ENCODE measurements at regions not wholly inside any gene's neighbourhood (a gene's known extent, or its start where the extent isn't known, plus 50 kb on each side); places are given as distances from the start of the nearest gene placed in this dataset.

DNA sequence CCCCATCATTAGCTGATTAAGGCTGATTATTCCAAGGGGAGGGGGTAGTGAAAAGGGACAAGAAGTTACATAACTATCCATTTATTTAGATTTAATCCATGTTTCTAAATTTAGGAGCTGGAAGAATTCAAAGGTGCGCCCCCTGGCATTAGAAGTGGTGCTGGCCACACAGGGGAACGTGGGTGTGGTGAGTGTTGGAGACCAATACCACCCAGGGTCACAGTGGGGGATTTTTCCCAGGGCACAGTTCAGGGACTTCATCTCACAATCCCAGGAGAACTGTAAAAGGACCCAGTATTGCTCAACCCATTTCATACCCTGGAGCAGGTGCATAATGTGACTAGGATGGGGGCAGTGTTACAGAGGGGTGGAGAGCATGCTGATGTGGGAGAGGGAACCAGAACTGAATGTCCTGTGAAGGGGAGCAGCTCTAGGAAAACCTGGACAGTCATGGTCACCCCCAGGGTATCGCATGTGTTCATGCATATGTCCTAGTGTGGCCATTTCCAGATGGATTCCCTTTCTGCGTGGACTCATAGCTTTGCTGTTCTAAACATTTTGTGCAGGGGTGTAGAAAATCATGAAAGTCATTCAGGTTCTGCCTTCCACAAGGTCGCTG, 110.3 kb downstream of the LSM3 start:
- DNase-seq: no peak

DNA sequence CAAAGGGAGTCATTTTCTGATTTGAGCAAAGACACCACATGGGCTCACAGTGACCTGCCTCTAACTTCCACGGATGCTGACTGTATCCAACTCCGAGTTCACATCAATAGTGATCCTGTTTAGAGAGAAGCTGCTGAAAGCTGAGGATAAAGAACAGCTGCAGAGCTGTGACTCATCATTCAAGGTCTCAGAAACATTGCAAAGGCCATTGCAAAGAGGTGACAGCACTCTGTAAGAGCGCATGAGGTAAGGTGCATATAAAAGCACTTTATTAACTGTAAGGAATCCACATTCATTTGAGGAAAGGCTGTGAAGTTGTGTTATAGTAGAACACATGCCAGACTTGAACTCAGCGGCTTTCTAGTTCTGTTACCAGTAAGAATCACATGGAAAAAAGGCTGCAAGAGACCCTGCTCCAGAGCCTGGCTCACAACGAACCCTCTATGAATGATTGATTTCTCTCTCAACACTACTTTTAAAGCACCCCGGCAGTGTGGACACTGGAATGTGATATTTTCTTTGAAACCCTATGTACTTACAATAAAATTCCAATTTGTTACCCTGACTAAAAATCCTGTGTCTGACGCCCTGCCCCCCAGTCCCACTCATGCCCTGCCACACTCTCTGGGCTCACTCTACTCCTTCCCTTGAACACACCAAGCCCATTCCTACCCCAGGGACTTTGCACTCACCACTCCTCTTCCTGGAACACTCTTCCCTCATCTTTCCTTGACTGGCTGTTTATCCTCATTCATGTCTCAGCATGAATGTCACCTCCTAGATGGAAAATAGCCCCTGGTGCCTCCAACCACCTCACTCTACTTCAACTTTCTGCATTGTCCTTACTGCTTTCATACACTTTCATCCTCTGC, 111.2 kb downstream of the LSM3 start:
- DNase-seq: no peak

DNA sequence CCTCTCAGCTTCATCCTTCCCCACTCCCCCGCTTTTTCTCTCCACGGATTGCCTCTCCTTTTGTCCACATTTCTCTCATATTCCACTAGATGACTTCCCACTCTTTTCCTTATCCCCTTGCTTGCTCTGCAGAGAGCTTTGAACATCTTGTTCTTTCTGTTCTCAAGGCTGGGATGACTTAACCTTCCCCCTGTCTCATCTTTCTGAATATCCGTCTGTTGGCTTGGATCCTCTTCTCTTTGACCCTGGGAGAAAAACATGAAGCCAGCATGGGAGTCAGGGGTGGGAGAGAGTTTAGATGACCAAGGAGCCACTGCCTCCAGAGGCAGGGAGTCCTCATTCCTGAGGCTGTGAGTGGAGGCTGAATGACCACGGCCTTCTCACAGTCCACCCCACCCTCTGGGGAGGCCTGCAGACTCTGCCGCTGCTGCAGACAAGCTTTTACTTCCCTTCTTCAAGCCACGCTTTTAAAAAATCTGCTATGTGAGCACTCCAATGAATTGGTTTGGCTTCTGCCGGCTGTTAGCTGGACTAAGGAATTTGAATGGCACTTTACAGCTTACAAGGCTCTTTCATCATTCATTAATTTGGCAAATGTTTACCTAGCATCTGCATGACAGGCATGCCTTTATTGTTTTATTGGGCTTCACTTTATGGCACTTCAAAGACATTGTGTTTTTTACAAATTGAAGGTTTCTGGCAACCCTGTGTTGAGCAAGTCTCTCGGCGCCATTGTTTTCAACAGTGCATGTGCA, 111.6 kb upstream of the SLC6A6 start:
- no peak for DNase-seq

DNA sequence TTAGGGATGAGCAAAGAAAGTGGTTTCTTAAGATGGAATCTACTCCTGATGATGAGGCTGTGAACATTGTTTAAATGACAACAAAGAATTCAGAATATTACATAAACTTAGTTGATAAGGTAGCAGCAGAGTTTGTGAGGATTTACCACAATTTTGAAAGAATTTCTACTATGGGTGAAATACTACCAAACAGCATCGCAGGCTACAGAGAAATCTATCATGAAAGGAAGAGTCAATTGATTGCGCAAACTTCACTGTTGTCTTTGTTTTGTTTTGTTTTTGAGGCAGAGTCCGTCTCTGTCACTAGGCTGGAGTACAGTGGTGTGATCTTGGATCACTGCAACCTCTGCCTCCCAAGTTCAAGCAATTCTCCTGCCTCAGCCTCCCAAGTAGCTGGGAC, 107.4 kb upstream of the SLC6A6 start:
- DNase-seq: no peak

DNA sequence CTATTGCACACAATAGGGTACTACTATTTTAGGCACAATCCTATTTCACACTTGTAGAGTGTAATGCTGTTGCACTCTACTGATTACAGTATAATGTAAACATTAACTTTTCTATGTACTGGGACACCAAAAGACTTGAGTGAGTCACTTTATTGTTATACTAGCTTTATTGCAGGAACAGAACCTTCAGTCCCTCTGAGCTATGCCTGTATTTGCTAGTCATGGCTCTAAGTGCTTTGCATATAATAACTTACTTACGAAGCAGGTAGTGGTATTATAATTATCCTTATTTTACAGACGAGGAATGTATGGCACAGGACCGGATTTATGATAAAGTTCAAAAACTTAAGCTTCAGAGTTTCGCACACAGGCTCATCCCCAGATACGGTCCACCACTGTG, 106.6 kb upstream of the SLC6A6 start:
- no peak for DNase-seq

DNA sequence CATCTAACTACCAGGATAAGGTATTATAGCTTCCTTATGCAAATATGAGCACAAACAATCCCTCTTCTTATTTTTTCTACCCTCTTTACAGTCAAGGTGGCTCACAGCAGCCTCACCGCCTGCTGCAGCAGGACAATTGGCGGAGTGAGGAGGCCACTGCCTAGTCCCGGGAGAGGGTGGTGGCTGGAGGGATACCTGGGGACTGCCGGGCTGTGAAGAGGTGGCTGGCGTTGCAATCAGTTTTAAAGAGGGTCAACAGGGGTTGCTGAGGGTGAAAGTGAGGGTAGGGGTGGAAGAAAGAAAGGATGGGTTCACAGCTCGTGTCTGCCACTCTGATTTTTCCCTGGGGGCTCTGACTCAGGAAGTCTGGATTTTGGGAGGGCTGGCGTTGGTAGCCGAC, 105.1 kb upstream of the SLC6A6 start:
- no peak for DNase-seq

DNA sequence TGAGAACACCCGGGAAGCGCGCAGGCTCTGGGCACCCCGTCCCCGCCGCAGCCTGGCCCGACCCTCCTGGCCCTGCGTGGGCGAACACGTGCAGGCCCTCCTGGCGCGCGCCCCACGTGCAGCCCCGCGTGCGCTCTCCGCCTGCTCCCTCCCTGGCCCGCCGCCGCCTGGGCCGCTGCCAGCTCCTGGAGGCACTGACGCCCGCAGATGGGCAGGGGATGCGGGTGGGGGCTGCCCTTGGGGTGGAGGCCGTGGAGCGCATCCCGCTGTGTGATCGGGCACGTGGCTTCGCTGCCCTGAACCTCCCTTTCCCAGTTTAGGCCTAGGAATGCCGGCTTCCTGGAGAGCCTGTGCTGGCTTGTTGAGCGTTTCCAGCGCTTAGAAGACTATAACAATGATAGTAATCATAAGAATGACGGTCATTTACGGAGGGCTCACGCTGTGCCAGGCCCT, 104.6 kb upstream of the SLC6A6 start:
- DNase-seq: no peak

DNA sequence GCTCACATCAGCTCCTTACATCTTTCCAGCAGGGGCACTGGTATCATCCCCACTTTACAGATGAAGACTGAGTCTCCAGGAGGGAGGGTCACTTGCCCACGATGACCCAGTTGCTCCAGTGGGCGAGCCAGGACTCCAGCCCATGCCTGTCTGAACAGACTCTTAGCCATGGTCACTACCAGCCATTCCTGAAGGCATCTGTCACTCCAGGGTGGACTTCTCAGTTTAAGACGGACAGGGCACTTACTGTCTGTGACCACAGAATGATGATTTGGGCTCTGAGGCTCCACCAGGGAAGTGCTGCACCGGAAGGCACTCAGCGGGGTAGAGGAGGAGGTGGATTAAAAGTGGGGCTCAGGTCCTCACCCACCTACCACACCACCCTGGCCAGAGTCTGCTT, 104.0 kb upstream of the SLC6A6 start:
- DNase-seq: no peak

DNA sequence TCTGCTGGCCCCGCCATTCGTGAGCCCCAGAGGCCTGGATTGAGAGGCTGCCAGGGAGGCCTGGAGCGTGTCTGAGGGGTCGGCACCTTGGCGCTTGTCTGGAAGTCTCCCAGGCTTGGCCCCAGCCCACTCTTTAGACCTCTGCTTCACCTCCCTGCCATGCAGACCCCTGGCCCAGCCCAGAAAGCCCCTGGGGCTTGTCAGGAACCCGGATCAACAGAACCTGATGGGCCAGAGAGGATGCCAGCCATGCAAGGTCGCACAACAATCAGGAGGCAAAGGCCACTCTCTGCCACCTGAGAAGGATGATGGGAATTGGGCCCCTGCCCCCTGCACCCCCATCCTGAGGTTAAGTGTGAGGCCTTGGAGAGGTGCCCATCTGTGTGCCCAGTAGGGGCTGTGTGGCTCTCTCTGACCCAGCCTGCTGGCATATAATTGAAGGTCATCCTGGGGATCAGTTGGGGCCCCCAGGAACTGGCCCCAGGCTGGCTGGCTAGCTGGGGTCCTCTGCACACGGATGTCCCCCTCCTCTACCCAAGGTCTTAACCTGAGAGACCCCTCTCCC, 103.3 kb upstream of the SLC6A6 start:
- no peak for DNase-seq

DNA sequence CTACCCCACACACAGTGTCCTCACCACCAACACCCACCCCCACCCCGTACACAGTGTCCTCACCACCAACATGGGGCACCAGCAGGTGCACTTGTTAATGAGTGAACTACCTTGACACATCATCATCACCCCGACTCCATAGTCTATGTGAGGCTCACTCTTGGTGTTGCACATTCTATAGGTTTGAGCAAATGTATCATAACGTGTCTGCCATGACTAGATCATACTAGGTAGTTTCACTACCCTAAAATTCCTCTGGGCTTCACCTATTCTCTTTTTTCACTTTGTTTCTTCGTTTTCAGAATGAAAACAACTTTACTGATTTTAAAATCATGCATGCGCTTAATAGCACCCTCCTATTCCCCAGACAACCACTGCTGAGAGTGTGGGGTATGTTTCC, 102.6 kb upstream of the SLC6A6 start:
- no peak for DNase-seq

DNA sequence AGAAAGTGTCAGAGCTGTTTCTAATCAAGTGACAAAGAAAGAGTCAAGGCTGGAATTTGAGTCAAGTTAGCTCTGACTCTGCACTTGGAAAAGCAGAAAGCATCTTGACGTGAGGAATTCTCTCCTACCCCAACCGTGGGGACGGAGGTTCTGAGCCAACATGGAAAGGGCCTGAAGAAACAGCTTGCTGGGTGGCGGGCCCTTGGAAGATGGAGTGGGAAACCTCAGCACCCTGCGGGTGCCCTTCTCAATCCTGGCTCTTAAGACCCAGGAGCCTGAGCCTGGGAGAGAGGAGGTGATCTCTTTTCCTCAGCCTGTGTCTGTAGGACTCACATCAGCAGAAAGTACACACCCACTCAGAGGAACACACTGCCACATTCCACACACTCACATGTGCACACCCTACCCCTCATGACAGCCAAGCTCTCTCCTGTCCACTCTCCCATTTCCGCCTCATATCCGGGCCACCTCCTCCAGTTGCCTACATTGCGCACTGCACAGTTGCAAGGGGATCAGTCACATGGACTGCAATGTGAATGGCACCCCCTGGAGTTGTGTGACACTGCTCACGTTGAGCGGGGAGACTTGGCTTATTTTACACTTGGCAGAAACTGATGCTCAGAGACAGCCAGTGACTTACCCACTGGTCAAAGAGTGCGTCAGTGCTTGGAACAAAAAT, 101.5 kb upstream of the SLC6A6 start:
- no peak for DNase-seq

DNA sequence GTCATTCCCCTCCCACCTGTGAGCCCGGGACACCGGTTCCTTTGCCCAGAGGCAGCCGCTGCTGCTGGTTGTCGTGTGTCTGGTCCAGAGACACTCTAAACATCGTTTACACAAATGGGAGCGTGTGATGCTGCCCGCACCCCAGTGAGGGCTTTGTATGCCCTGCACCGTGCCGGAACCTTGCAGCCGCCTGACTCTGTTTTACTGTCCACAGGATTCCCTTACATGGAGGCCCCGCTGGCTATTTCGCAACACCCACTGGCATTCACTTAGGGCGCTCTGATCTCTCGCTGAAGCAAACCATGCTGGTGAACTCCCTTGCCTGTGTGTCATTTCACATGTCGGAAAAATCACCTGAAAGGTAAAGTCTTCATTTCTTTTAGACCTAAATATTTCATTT, 100.8 kb upstream of the SLC6A6 start:
- DNase-seq: no peak

DNA sequence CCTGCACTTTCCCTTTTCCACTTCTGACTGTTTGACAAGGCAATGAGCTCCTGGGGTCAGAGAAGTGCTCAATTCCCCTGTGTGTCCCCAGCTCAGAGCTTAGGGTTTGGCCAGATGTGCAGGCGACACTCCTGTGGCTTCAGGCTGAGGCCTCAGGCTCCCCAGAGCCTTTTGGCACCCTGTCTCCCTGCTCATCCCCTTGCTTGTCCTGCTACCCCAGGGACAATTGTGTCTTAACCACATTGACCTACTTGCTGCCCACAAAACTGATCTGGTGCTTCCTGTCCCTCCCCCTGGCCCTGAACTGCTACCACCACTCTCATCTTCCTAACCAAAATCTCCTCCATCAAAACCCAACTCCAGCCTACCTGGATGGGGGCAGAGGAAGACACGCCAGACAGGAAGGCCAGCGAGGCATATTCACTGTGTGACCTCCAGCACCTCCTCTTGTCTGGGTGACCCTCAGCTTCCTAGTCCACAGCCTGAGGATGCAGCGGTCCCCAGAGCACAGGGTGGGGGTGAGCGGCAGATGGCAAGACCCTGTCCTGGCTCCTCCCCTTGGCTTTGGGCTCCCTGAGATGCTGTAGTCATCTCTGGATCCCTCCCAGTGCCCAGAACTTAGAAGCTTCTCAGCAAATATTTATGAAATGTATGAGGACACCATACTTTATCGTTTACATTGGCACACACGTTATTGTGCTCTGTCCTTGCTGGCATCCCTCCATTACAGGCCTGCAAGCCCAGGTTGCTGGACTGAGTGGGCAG, 98.9 kb upstream of the SLC6A6 start:
- peak in 1 of 2 experiments; percentile 1 for DNase-seq

DNA sequence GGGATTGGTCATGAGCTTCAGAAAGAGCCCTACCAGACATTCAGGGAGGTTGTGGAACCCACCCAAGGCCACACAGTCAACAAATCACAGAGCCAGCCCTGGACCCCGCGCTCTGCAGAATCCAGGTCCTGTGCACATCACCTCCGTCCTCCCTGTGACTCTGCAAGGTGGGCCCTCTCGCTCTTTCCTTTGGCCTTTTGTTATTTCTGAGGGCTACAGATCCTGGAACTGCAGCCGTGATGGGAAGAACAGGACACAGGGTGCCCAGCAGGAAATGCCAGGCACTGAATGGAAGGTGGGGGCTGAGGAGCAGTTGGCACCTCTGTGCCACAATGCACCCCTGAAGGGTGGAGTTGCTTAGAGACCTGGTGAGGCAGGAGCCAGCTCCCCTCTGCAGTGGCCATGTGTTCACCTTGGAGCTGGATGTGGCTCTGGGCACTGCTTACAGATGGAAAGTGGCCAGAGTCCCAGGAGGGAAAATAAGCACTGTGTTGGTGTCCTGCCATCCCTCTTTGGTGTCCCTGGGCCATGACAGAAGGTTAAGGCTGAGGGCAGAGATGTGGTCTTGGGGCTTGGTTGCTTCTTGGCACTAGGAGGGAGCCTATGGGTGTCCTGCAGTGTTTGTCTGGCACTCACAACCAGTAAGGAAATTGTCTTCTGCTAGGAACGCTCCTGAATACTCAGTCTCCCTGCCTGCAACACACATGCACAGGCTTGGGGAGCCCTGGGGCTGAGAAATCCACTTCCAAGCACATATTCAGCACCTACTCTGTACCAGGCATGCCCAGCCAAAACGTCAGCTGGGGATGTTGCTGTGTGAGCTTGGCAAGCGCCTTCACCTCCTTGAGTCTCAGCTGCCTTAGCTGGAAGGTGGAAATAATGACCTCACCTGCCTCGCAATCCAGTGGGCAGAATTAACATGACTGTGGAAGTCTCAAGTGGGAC, 98.0 kb upstream of the SLC6A6 start:
- DNase-seq: peak in 1 of 2 experiments; percentile 1

DNA sequence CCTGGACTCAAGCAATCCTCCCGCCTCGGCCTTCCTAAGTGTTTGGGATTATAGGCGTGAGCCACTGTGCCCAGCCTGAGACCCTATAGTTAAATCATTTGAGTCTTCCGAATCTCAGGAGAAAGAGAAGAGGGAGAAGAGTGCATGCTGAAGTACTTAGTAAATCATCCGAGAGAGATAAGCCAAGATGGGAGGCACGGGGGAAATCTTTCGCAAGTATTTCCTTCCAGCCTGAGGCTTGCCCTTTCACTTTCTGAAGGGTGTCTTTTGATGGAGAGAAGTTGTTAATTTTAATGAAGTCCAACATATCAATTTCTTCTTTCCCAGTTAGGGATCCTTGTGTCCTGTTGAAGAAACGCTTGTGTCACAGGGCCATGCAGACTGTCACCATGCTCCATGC, 97.1 kb upstream of the SLC6A6 start:
- no peak for DNase-seq

DNA sequence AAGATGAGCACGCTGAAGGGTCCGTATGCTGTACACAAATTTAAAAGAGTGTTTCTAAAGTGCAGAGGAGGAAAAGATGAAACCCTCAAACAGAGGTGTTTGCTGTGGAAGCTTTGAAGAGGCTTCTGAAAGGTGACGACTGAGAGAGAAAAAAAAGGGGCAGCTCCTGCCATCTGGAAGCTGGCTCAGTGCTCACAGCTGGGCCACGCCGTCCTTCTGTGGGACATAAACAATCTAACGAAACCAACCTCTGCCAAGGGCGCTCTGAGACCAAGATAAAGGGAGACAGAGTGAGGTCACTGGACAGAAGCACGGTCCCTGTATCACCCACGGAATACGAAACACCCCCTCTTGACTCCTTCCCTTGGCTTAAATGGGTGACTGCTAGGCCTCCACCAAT, 96.3 kb upstream of the SLC6A6 start:
- no peak for DNase-seq

DNA sequence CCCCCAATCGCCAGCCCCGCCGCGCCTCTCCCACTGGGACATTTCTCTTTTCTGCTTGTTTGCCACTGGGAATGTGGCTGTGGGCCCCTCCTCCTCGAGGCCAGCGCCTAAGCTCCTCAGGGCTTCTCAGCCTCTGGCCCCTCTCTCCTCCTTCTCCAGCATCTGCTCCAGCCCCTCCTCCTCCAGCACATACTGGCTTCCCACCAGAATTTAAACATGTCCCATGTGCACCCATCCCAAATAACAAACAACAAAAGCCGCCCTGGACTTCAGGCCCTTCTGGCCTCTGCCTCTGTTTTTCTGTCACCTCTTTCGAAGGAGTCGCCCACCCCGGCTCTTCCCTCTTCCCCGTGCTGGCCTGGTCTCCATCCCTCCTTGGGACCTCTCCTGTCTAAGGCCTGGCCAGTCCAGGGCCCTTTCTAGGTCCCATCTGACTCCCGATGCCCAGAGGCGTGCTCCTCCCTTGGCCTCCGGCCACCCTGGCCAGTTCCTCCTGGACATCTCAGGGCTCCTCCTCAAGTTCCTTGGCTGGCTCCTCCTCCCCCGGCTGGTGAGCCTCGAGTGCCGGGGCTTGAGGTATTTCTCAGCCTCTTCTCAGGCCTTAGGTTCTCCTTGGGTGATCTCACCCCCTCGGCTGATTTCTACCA, 94.6 kb upstream of the SLC6A6 start:
- DNase-seq: no peak

DNA sequence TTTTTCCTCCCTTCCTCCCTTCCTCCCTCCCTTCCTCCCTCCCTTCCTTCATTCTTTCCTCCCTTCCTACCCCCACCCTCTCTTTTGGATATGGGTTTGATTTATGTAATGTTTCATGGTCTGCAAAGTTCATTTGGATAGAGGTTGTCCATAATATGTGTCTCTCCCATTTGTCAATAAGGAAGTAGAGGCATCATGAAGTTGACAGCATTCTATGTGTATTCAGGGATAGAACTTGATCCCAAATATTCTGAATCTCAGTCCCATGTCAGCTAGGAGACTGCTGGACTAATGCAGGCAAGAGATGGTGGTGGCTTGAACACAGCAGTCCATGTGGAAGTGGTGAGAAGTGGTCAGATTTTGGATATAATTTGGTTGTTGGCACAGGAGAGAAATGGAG, 90.7 kb upstream of the SLC6A6 start:
- no peak for DNase-seq

DNA sequence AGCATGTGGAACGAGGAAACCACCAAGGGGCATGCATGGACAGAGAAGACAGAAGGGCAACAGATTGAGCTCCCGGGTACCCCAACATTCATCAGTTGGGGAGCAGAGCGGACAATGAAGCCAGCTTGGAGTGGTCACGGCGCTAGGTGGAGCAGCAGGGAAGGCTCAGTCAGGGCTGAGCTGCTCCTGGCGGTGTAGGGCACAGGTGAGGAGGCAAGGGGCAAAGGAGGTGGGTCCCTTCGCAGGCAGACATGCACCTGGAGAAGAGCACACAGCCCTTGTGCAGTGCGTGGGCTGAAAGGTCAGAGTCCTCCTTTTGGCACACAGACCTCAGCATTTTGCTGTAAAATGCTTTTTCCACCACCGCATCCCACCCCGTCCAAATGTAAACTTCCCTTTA, 90.0 kb upstream of the SLC6A6 start:
- no peak for DNase-seq

DNA sequence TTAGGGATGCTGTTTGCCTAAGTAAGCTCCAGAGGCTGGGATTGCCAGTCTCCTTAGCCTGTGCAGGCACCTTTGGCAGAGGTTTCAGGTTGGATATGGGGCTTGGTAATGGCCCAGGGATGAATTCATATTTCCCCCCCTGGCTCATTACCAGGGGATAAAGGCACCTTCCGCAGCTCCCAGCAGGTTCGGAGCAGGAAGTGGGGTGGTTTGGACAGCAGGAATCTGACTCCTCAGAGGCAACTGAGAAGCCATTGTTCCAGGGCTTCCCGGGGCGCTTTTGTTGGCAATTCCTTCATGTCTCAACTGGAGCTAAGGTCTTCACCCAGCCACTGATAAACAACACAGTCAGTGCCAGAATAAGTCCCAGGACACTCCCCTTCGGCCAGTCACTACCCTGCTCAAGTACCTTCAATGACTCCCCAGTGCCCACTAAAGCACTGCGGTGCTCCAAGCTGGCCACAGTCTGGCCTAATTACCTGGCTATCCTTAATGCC, 85.3 kb upstream of the SLC6A6 start:
- DNase-seq: no peak

Data from NCI-H446 (cell line).